H1 (cell line): ENCODE measurements at regions not wholly inside any gene's neighbourhood (a gene's known extent, or its start where the extent isn't known, plus 50 kb on each side); places are given as distances from the start of the nearest gene placed in this dataset.

ENCODE experiments used
- CTCF ChIA-PET: fragments of 300-600 bp; sonication (Branson Sonifier 250); formaldehyde crosslinking; loops from one replicate; lab custom pipeline; 2021; ENCODE audit not compliant: partially characterized antibody; lab: Charles Lee
- POLR2A ChIA-PET: fragments of 300-600 bp; sonication (Branson Sonifier 250); formaldehyde crosslinking; loops from one replicate; lab custom pipeline; 2021; ENCODE audit warnings: inconsistent platforms; ENCODE audit not compliant: partially characterized antibody; lab: Charles Lee
- DNase-seq, 2 experiments: peaks; one replicate each; pipeline versions ENCODE4 v3.0.0 to v3.0.0-alpha.2; 2010 to 2022; ENCODE audit warnings: low spot score in 2 of 2, low read depth in 1 of 2, mixed read lengths in 1 of 2
- FAIRE-seq: peaks from 2 replicates; lab custom pipeline; 2011; peaks lifted over from hg19 to GRCh38; lab: Jason Lieb, UNC
- H2AFZ ChIP-seq: 2 replicates; pipeline ENCODE4 v1.8.1; 2012; ENCODE audit warnings: low read length, inconsistent platforms
- H2AK5ac ChIP-seq: 2 replicates; pipeline ENCODE4 v1.6.1; 2013; ENCODE audit warnings: low read depth, low read length
- H2BK120ac ChIP-seq: replicated peaks from 2 replicates; pipeline ENCODE3; 2013; ENCODE audit warnings: low read depth, low read length, inconsistent platforms
- H2BK12ac ChIP-seq: 2 replicates; pipeline ENCODE4 v1.6.1; 2013; ENCODE audit warnings: low read depth, low read length
- H2BK15ac ChIP-seq: 2 replicates; pipeline ENCODE4 v1.6.1; 2013; ENCODE audit warnings: low read length
- H2BK20ac ChIP-seq: 2 replicates; pipeline ENCODE4 v1.6.1; 2013; ENCODE audit warnings: low read length
- H2BK5ac ChIP-seq: 2 replicates; pipeline ENCODE4 v1.6.1; 2013; ENCODE audit warnings: low read depth, low read length
- H3K14ac ChIP-seq: 2 replicates; pipeline ENCODE4 v1.6.1; 2013; ENCODE audit warnings: inconsistent platforms; ENCODE audit not compliant: insufficient read length
- H3K18ac ChIP-seq: 2 replicates; pipeline ENCODE4 v1.6.1; 2013; ENCODE audit warnings: low read length; ENCODE audit errors: extremely low read depth
- H3K23ac ChIP-seq: 2 replicates; pipeline ENCODE4 v1.6.1; 2013; ENCODE audit warnings: inconsistent platforms; ENCODE audit not compliant: insufficient read length
- H3K23me2 ChIP-seq: 2 replicates; pipeline ENCODE4 v1.6.1; 2013; ENCODE audit warnings: low read depth, low read length
- H3K27ac ChIP-seq: 2 replicates; pipeline ENCODE4 v1.6.1; 2011; ENCODE audit warnings: low read depth, low read length, inconsistent platforms
- H3K27me3 ChIP-seq, 4 experiments: replicated peaks in 1 of 4; 1 replicate in 1 of 4; 2 replicates in 3 of 4; pipeline versions ENCODE4 v1.6.1 to v1.8.1; 2011 to 2013; ENCODE audit warnings: low read length in 3 of 4, mild to moderate bottlenecking in 3 of 4, inconsistent platforms in 2 of 4, mixed read lengths in 2 of 4, moderate library complexity in 1 of 4; ENCODE audit not compliant: control insufficient read depth in 3 of 4, insufficient read depth in 3 of 4; ENCODE audit errors: extremely low read depth in 1 of 4
- H3K36me3 ChIP-seq, 4 experiments: 2 replicates each; pipeline versions ENCODE4 v1.6.1 to v1.8.1; 2011 to 2013; ENCODE audit warnings: mild to moderate bottlenecking in 4 of 4, low read length in 3 of 4, moderate library complexity in 2 of 4, control low read depth in 1 of 4, inconsistent platforms in 1 of 4; ENCODE audit not compliant: insufficient read depth in 4 of 4, control insufficient read depth in 2 of 4
- H3K4ac ChIP-seq: replicated peaks from 2 replicates; pipeline ENCODE3; 2013; ENCODE audit warnings: low read length, low read depth, mixed read lengths, inconsistent platforms; ENCODE audit not compliant: insufficient read length
- H3K4me1 ChIP-seq, 4 experiments: replicated peaks in 1 of 4; 1 replicate in 1 of 4; 2 replicates in 3 of 4; pipeline versions ENCODE4 v1.6.1 to v1.8.1; 2011 to 2013; ENCODE audit warnings: low read length in 3 of 4, inconsistent platforms in 2 of 4, mixed read lengths in 1 of 4; ENCODE audit not compliant: insufficient read depth in 4 of 4, control insufficient read depth in 3 of 4
- H3K4me2 ChIP-seq, 2 experiments: 2 replicates each; pipeline versions ENCODE4 v1.6.1 to v1.8.1; 2011 to 2013; ENCODE audit warnings: low read depth in 2 of 2, low read length in 2 of 2, control low read depth in 1 of 2, inconsistent platforms in 1 of 2, mild to moderate bottlenecking in 1 of 2; ENCODE audit not compliant: insufficient read depth in 1 of 2
- H3K4me3 ChIP-seq, 4 experiments: fragments of 200-600, 300-600 bp in 1 of 4; sonication (generic), shearing (Covaris generic), sonication (Bioruptor Twin) in 1 of 4; 2 replicates each; pipeline versions ENCODE4 v1.5.1 to v1.8.1; 2011 to 2016; ENCODE audit warnings: low read length in 4 of 4, low read depth in 3 of 4, control low read depth in 2 of 4, inconsistent platforms in 2 of 4, mild to moderate bottlenecking in 2 of 4, mixed read lengths in 1 of 4, moderate library complexity in 1 of 4; ENCODE audit not compliant: insufficient read depth in 2 of 4; ENCODE audit errors: extremely low read depth in 1 of 4
- H3K56ac ChIP-seq: replicated peaks from 2 replicates; pipeline ENCODE3; 2013; ENCODE audit warnings: low read depth, mild to moderate bottlenecking, mixed read lengths, low read length, inconsistent platforms; ENCODE audit not compliant: insufficient read length
- H3K79me1 ChIP-seq: 2 replicates; pipeline ENCODE4 v1.6.1; 2013; ENCODE audit warnings: low read depth, low read length, control low read depth
- H3K79me2 ChIP-seq, 2 experiments: 2 replicates each; pipeline versions ENCODE4 v1.6.1 to v1.8.1; 2012 to 2013; ENCODE audit warnings: low read length in 2 of 2, mild to moderate bottlenecking in 2 of 2, inconsistent platforms in 1 of 2; ENCODE audit not compliant: insufficient read depth in 2 of 2, control insufficient read depth in 1 of 2
- H3K9ac ChIP-seq, 4 experiments: replicated peaks in 1 of 4; 1 replicate in 1 of 4; 2 replicates in 3 of 4; pipeline versions ENCODE4 v1.6.1 to v1.8.1; 2011 to 2013; ENCODE audit warnings: low read depth in 3 of 4, low read length in 3 of 4, control low read depth in 2 of 4, mild to moderate bottlenecking in 2 of 4, moderate library complexity in 2 of 4, inconsistent platforms in 1 of 4; ENCODE audit errors: extremely low read depth in 1 of 4
- H3K9me3 ChIP-seq, 2 experiments: 2 replicates each; pipeline versions ENCODE4 v1.6.1 to v1.8.1; 2012 to 2013; ENCODE audit warnings: mild to moderate bottlenecking in 2 of 2, moderate library complexity in 2 of 2, control low read depth in 1 of 2, inconsistent platforms in 1 of 2, low read depth in 1 of 2, low read length in 1 of 2, mixed read lengths in 1 of 2; ENCODE audit not compliant: insufficient read depth in 2 of 2
- H4K20me1 ChIP-seq, 2 experiments: replicated peaks in 1 of 2; 2 replicates each; pipeline versions ENCODE3 to v1.8.1; 2011 to 2013; ENCODE audit warnings: inconsistent platforms in 2 of 2, low read length in 2 of 2, mild to moderate bottlenecking in 1 of 2; ENCODE audit not compliant: insufficient read depth in 2 of 2, control insufficient read depth in 1 of 2
- H4K5ac ChIP-seq: 2 replicates; pipeline ENCODE4 v1.6.1; 2013; ENCODE audit warnings: low read length, low read depth, mixed read lengths, inconsistent platforms; ENCODE audit not compliant: insufficient read length
- H4K8ac ChIP-seq: 2 replicates; pipeline ENCODE4 v1.8.0; 2013; ENCODE audit warnings: mild to moderate bottlenecking, moderate library complexity, low read length, inconsistent platforms; ENCODE audit not compliant: insufficient read depth; ENCODE audit errors: extremely low read depth
- H4K91ac ChIP-seq: replicated peaks from 2 replicates; pipeline ENCODE3; 2013; ENCODE audit warnings: low read length, mixed read lengths, inconsistent platforms; ENCODE audit not compliant: insufficient read length
- CREB1 ChIP-seq: IDR thresholded peaks from 2 replicates; pipeline ENCODE4 v1.6.1; 2012; ENCODE audit warnings: inconsistent platforms
- EP300 ChIP-seq, 2 experiments: IDR thresholded peaks; 1 replicate in 1 of 2; 2 replicates in 1 of 2; pipeline ENCODE4 v1.6.1; 2011 to 2012; ENCODE audit warnings: low read depth in 2 of 2, low read length in 2 of 2, mild to moderate bottlenecking in 2 of 2, borderline replicate concordance in 1 of 2, inconsistent platforms in 1 of 2, moderate library complexity in 1 of 2
- GABPA ChIP-seq: IDR thresholded peaks from 2 replicates; pipeline ENCODE4 v1.6.1; 2011; ENCODE audit warnings: mild to moderate bottlenecking, low read length, moderate library complexity, borderline replicate concordance; ENCODE audit not compliant: insufficient read depth
- POLR2A ChIP-seq, 2 experiments: IDR thresholded peaks; 1 replicate in 1 of 2; 2 replicates in 1 of 2; pipeline ENCODE4 v1.6.1; 2011; ENCODE audit warnings: low read depth in 2 of 2, low read length in 2 of 2, mild to moderate bottlenecking in 2 of 2; ENCODE audit errors: control extremely low read depth in 1 of 2
- TBP ChIP-seq: IDR thresholded peaks from 2 replicates; pipeline ENCODE4 v1.6.1; 2011; ENCODE audit warnings: low read depth, low read length, improper control_type of control experiment
- WGBS, 2 experiments: shearing (Covaris generic) in 1 of 2; methylation state at CpG; one replicate each; pipeline versions ENCODE4 v1.1.6 to v1.1.7; 2013 to 2015; ENCODE audit warnings: low lambda C conversion rate in 2 of 2, mixed read lengths in 2 of 2, inconsistent platforms in 1 of 2, low coverage in 1 of 2, missing lambda C conversion rate in 1 of 2; ENCODE audit not compliant: insufficient replicate concordance in 2 of 2, insufficient coverage in 1 of 2, insufficient read length in 1 of 2; ENCODE audit errors: extremely low coverage in 1 of 2, missing lambda C conversion rate in 1 of 2; 5-methylcytosine and 5-hydroxymethylcytosine counted together

GRCh38 chr22:22815397-22816170 lies 72.0 kb upstream of the IGLL5 start:
- no peak overlapping the region for H3K9ac ChIP-seq
- 80% methylated on average over 5 of the region's 5 CpGs; no CpG with 5 or more reads in 1 of the 2 experiments for WGBS, 2 experiments
- no peak overlapping the region for H3K56ac ChIP-seq
- no peak overlapping the region for H2BK12ac ChIP-seq
- DNase-seq (no peak), FAIRE-seq (no peak)
- H2BK5ac ChIP-seq, result no peak overlapping the region
- no peak overlapping the region for H2BK20ac ChIP-seq
- no peak overlapping the region for H3K18ac ChIP-seq
- no peak overlapping the region for H2AFZ ChIP-seq
- no peaks in the 10 kb centered on the region for H3K79me2 ChIP-seq
- POLR2A ChIA-PET, result no interaction called here
- H3K27ac ChIP-seq, result no peak overlapping the region
- no peak overlapping the region for H3K14ac ChIP-seq
- CTCF ChIA-PET, result no interaction called here
- peaks cover 50 to 88% of the 10 kb centered on the region in 2 experiments; a peak in 3 of 4 replicates for H3K9me3 ChIP-seq
- H2AK5ac ChIP-seq, result no peak overlapping the region
- H4K20me1 ChIP-seq, result no peaks in the 10 kb centered on the region
- H3K4me2 ChIP-seq, result no peak overlapping the region
- peaks cover 19 to 55% (median 30%) of the 10 kb centered on the region in 4 experiments; a peak in 5 of 7 replicates for H3K27me3 ChIP-seq
- H2BK120ac ChIP-seq, result no peak overlapping the region
- H4K8ac ChIP-seq, result no peak overlapping the region
- H3K4me1 ChIP-seq, result no peaks in the 10 kb centered on the region
- no peak overlapping the region for H3K4me3 ChIP-seq
- H3K4ac ChIP-seq, result no peak overlapping the region
- H4K5ac ChIP-seq, result no peak overlapping the region
- no peaks in the 10 kb centered on the region for H3K79me1 ChIP-seq
- no peak overlapping the region for H4K91ac ChIP-seq
- no peaks in the 10 kb centered on the region for H3K23me2 ChIP-seq
- H3K36me3 ChIP-seq, result no peaks in the 10 kb centered on the region
- H2BK15ac ChIP-seq, result no peak overlapping the region
- no peak overlapping the region for H3K23ac ChIP-seq
- TF ChIP-seq POLR2A (IDR thresholded peaks at IDR 0.05; ENCODE audit: control extremely low read depth in 1 of 2, low read depth in 2 of 2, low read length in 2 of 2) (no peak), TBP (no peak), GABPA (no peak), CREB1 (no peak), EP300 (IDR thresholded peaks at IDR 0.05; ENCODE audit: borderline replicate concordance in 1 of 2, low read depth in 2 of 2, low read length in 2 of 2) (no peak)
